Uterus (tissue), 3 donors: ENCODE measurements at regions not wholly inside any gene's neighbourhood (a gene's known extent, or its start where the extent isn't known, plus 50 kb on each side); places are given as distances from the start of the nearest gene placed in this dataset.
"Not testable (repeated sequence)": the region's sequence is repeated elsewhere in the genome, so short reads cannot be mapped to it uniquely, and the experiment has no call there.

Source experiments
- DNase-seq, 2 donors: peaks; one replicate each; pipeline ENCODE4 v3.0.0-alpha.2; 2019 to 2020
- H3K27ac ChIP-seq, 2 donors: fragments of 200-600 bp; sonication (generic); 1 replicate in 1 of 2; 2 replicates in 1 of 2; pipeline ENCODE4 v1.5.1; 2016 to 2018
- H3K27me3 ChIP-seq, 2 donors: fragments of 200-600 bp; sonication (generic); one replicate each; pipeline ENCODE4 v1.5.1; 2018 to 2019; ENCODE audit warnings: control low read depth in 1 of 2
- H3K36me3 ChIP-seq, 2 donors: fragments of 200-600 bp; sonication (generic); one replicate each; pipeline ENCODE4 v1.5.1; 2019; ENCODE audit warnings: control low read depth in 1 of 2
- H3K4me1 ChIP-seq, 2 donors: fragments of 200-600 bp; sonication (generic); one replicate each; pipeline ENCODE4 v1.5.1; 2018 to 2019; ENCODE audit warnings: control low read depth in 1 of 2
- H3K4me3 ChIP-seq, 2 donors: fragments of 200-600 bp; sonication (generic); 1 replicate in 1 of 2; 2 replicates in 1 of 2; pipeline ENCODE4 v1.5.1; 2018 to 2019; ENCODE audit warnings: mild to moderate bottlenecking in 1 of 2
- H3K9me3 ChIP-seq, 2 donors: fragments of 200-600 bp; sonication (generic); one replicate each; pipeline ENCODE4 v1.5.1; 2019; ENCODE audit warnings: control low read depth in 1 of 2
- CTCF ChIP-seq, 4 experiments: fragments of 200-600 bp in 2 of 4; fragments of 450-650 bp in 2 of 4; sonication (generic) in 2 of 4; IDR thresholded peaks; one replicate each; pipeline ENCODE4 v1.5.1; 2016 to 2019; ENCODE audit warnings: antibody characterized with exemption in 4 of 4, mild to moderate bottlenecking in 2 of 4, moderate library complexity in 1 of 4
- POLR2A ChIP-seq, 2 donors: fragments of 450-650 bp; IDR thresholded peaks; one replicate each; pipeline ENCODE4 v1.6.1; 2016; ENCODE audit warnings: antibody characterized with exemption in 2 of 2, mild to moderate bottlenecking in 1 of 2, moderate library complexity in 1 of 2
- intact Hi-C: fragments of 100-400 bp; cut with DNase I; formaldehyde crosslinking; loops from one replicate; pipeline ENCODE4 v1.15.1; 2023; ENCODE audit warnings: low total_unique reads
- donor health status: DM: yes; HTN: yes; CAD: no.

DNA sequence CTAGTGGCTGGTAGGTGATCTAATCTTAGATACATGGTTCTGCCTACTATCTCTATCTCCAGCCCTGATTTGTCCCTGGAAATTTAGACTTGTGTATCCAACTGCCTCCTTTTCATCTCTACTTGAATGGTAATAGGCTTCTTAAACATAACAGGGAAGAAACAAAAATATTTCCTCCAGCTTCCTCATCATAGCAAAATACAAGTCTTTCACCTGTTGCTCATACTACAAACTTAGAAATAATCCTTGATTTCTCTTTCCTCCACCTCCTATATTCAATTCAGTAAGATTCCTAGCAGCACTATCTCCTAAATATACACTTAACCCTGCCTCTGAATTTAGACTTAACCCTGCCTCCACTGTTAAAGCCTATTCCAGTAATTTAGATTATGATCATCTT lies 373.3 kb upstream of the ACTRT1 start:
- Histone ChIP-seq H3K9me3 (no peaks in the 10 kb centered on the region), H3K27me3 (no peaks in the 10 kb centered on the region), H3K27ac (no peak overlapping the region), H3K4me1 (no peaks in the 10 kb centered on the region), H3K4me3 (no peak overlapping the region), H3K36me3 (no peaks in the 10 kb centered on the region)
- no peak for TF ChIP-seq POLR2A (IDR thresholded peaks at IDR 0.05)
- TF ChIP-seq CTCF (IDR thresholded peaks at IDR 0.05), result no peak
- no peak for DNase-seq
- intact Hi-C loops, result no loop called here

DNA sequence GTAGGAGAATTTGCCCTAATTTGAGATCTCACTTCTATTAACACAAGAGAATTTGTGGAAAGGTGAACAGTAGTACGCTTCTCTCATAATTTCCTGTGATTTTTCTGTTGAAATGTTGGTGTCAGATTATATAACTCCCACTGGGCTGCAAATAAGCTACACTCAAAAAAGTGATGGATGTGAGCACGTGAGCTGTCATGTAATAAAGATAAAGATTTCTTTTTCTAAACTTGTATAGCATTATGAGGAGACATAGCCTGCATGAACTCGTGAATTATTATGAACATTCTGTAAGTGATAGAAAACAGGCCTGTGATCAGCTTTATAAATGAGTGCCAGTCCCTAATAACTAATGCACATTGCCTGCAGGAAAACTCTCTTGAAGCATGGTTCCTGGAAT lies 356.6 kb upstream of the ACTRT1 start:
- DNase-seq, result no peak
- Histone ChIP-seq H3K27ac (no peak overlapping the region), H3K4me3 (no peak overlapping the region), H3K4me1 (no peaks in the 10 kb centered on the region), H3K9me3 (no peaks in the 10 kb centered on the region), H3K36me3 (no peaks in the 10 kb centered on the region), H3K27me3 (no peaks in the 10 kb centered on the region)
- TF ChIP-seq POLR2A (IDR thresholded peaks at IDR 0.05) (no peak), CTCF (IDR thresholded peaks at IDR 0.05) (no peak)
- intact Hi-C loops, result no loop called here

- H3K36me3 ChIP-seq, result no peaks in the 10 kb centered on the region
- no peak for DNase-seq
- TF ChIP-seq CTCF (IDR thresholded peaks at IDR 0.05), result no peak
- no peak for TF ChIP-seq POLR2A (IDR thresholded peaks at IDR 0.05)
- H3K4me3 ChIP-seq, result no peak overlapping the region
- intact Hi-C loops, result no loop called here
- no peaks in the 10 kb centered on the region for H3K4me1 ChIP-seq
- H3K27ac ChIP-seq, result no peak overlapping the region
- no peaks in the 10 kb centered on the region for H3K9me3 ChIP-seq
- peaks cover 0 to 3% of the 10 kb centered on the region in 2 donors for H3K27me3 ChIP-seq
Observed at GRCh38 chrX:128396601-128397000, 344.4 kb upstream of the ACTRT1 start.

GRCh38 chrX:128383846-128384245 lies 331.6 kb upstream of the ACTRT1 start:
- H3K27ac ChIP-seq, H3K9me3 ChIP-seq, DNase-seq, H3K27me3 ChIP-seq, H3K4me1 ChIP-seq, intact Hi-C loops, H3K36me3 ChIP-seq, H3K4me3 ChIP-seq: not testable (repeated sequence)

- Histone ChIP-seq H3K27ac (no peak overlapping the region), H3K4me1 (no peaks in the 10 kb centered on the region), H3K27me3 (no peaks in the 10 kb centered on the region), H3K36me3 (no peaks in the 10 kb centered on the region), H3K9me3 (no peaks in the 10 kb centered on the region), H3K4me3 (no peak overlapping the region)
- no peak for DNase-seq
- TF ChIP-seq CTCF (IDR thresholded peaks at IDR 0.05), result no peak
- no peak for TF ChIP-seq POLR2A (IDR thresholded peaks at IDR 0.05)
- intact Hi-C loops, result no loop called here
Observed at GRCh38 chrX:128365492-128365891, 313.3 kb upstream of the ACTRT1 start.

DNA sequence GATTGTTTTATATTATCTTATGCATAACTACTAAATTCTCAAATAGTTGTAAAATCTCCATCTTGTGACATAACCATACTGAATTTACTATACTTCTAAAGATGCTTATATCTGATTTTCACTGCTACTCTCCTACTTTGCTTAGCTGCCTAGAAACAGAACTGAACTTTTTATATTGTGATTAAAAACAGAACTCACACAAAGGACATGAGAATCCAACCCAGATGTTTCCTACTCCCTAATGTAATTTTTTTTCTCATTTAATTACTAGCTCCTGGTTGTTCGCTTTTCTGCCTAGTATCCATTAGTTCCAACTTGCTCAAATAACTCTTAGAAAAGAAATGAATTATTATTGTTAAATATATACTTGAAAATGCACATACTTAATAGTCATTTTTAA lies 283.5 kb upstream of the ACTRT1 start:
- H3K4me3 ChIP-seq, result no peak overlapping the region
- no peaks in the 10 kb centered on the region for H3K4me1 ChIP-seq
- H3K27me3 ChIP-seq, result no peaks in the 10 kb centered on the region
- no peaks in the 10 kb centered on the region for H3K9me3 ChIP-seq
- intact Hi-C loops, result no loop called here
- DNase-seq, result no peak
- TF ChIP-seq CTCF (IDR thresholded peaks at IDR 0.05), result no peak
- no peak for TF ChIP-seq POLR2A (IDR thresholded peaks at IDR 0.05)
- H3K36me3 ChIP-seq, result no peaks in the 10 kb centered on the region
- no peak overlapping the region for H3K27ac ChIP-seq
